AG09309 (cell line): ENCODE measurements at regions not wholly inside any gene's neighbourhood (a gene's known extent, or its start where the extent isn't known, plus 50 kb on each side); places are given as distances from the start of the nearest gene placed in this dataset.

Source experiments
- DNase-seq: peaks from one replicate; pipeline ENCODE4 v3.0.0-alpha.2; 2010; ENCODE audit warnings: low read depth
- H3K4me3 ChIP-seq: 2 replicates; pipeline ENCODE4 v1.5.1; 2011; ENCODE audit warnings: mild to moderate bottlenecking, low read depth, low read length, moderate library complexity; ENCODE audit not compliant: control insufficient read depth
- CTCF ChIP-seq: IDR thresholded peaks from 2 replicates; pipeline ENCODE4 v1.5.1; 2011; ENCODE audit warnings: mild to moderate bottlenecking, low read depth, low read length, inconsistent platforms; ENCODE audit not compliant: insufficient read depth, control insufficient read depth; ENCODE audit errors: missing control alignments

- H3K4me3 ChIP-seq, result no peak overlapping the region
- no peak for TF ChIP-seq CTCF
- no peak for DNase-seq
Measured at GRCh38 chr4:174429701-174430410, 92.4 kb downstream of the HPGD start.

GRCh38 chr4:174427571-174428140, 94.6 kb downstream of the HPGD start:
- no peak for DNase-seq
- no peak overlapping the region for H3K4me3 ChIP-seq
- TF ChIP-seq CTCF, result no peak

- no peak overlapping the region for H3K4me3 ChIP-seq
- TF ChIP-seq CTCF, result no peak
- DNase-seq, result no peak
Measured at GRCh38 chr4:174425669-174426068, 96.6 kb downstream of the HPGD start.

GRCh38 chr4:174423257-174423944, 98.9 kb downstream of the HPGD start:
- no peak overlapping the region for H3K4me3 ChIP-seq
- TF ChIP-seq CTCF, result no peak
- DNase-seq, result peak; percentile 7

- no peak for DNase-seq
- TF ChIP-seq CTCF, result no peak
- H3K4me3 ChIP-seq, result no peak overlapping the region
Measured at GRCh38 chr4:174422893-174423256, 99.4 kb downstream of the HPGD start.

GRCh38 chr4:174420316-174420715, 102.0 kb downstream of the HPGD start:
- no peak for TF ChIP-seq CTCF
- H3K4me3 ChIP-seq, result no peak overlapping the region
- DNase-seq, result no peak
